GM23338 (cell line): ENCODE measurements at regions not wholly inside any gene's neighbourhood (a gene's known extent, or its start where the extent isn't known, plus 50 kb on each side); places are given as distances from the start of the nearest gene placed in this dataset.
"Not testable (repeated sequence)": the region's sequence is repeated elsewhere in the genome, so short reads cannot be mapped to it uniquely, and the experiment has no call there.

Experiments used
- ATAC-seq: fragments of 200-7000 bp; cut with Tn5 transposase; 3 replicates; pipeline ENCODE4 v1.9.1; 2020
- DNase-seq: peaks from one replicate; pipeline ENCODE4 v3.0.0-alpha.2; 2015; ENCODE audit warnings: low spot score
- H2AFZ ChIP-seq: fragments of 200-600 bp; sonication (generic); 2 replicates; pipeline ENCODE4 v1.8.0; 2016; ENCODE audit warnings: antibody characterized with exemption, mild to moderate bottlenecking, moderate library complexity
- H3F3A ChIP-seq: fragments of 200-600 bp; sonication (generic); replicated peaks from 2 replicates; pipeline ENCODE4 v1.8.0; 2017; ENCODE audit warnings: antibody characterized with exemption, mixed run types, low read depth
- H3K27ac ChIP-seq: fragments of 200-600 bp; sonication (generic); 2 replicates; pipeline ENCODE4 v1.6.1; 2016; ENCODE audit warnings: low read depth
- H3K27me3 ChIP-seq: fragments of 200-600 bp; sonication (generic); 2 replicates; pipeline ENCODE4 v1.8.0; 2016; ENCODE audit warnings: mild to moderate bottlenecking, mixed run types, moderate library complexity; ENCODE audit not compliant: insufficient read depth
- H3K36me3 ChIP-seq: fragments of 200-600 bp; sonication (generic); 2 replicates; pipeline ENCODE4 v1.8.0; 2016; ENCODE audit warnings: mild to moderate bottlenecking; ENCODE audit not compliant: insufficient read depth
- H3K4me1 ChIP-seq: fragments of 200-600 bp; sonication (generic); 2 replicates; pipeline ENCODE4 v1.8.0; 2016; ENCODE audit warnings: mild to moderate bottlenecking, moderate library complexity; ENCODE audit not compliant: insufficient read depth
- H3K4me2 ChIP-seq: fragments of 200-600 bp; sonication (generic); 2 replicates; pipeline ENCODE4 v1.7.1; 2017; ENCODE audit warnings: mixed run types
- H3K4me3 ChIP-seq: fragments of 200-600 bp; sonication (generic); 2 replicates; pipeline ENCODE4 v1.6.1; 2016; ENCODE audit warnings: mixed run types
- H3K79me2 ChIP-seq: fragments of 200-600 bp; sonication (generic); replicated peaks from 2 replicates; pipeline ENCODE4 v1.8.0; 2017; ENCODE audit warnings: mild to moderate bottlenecking; ENCODE audit not compliant: insufficient read depth
- H3K9me2 ChIP-seq: fragments of 200-600 bp; sonication (generic); 2 replicates; pipeline ENCODE4 v1.8.0; 2017; ENCODE audit not compliant: insufficient read depth
- H4K20me1 ChIP-seq: fragments of 200-600 bp; sonication (generic); replicated peaks from 2 replicates; pipeline ENCODE4 v1.8.0; 2017; ENCODE audit warnings: mild to moderate bottlenecking; ENCODE audit not compliant: insufficient read depth
- H3K27ac Mint-ChIP-seq: 2 replicates; pipeline ENCODE4 v1.8.0; 2020; ENCODE audit warnings: inconsistent platforms, mild to moderate bottlenecking, moderate library complexity, mixed read lengths
- H3K27me3 Mint-ChIP-seq: 3 replicates; pipeline ENCODE4 v1.8.0; 2022; ENCODE audit warnings: low read depth, mild to moderate bottlenecking, moderate library complexity, mixed read lengths, inconsistent platforms; ENCODE audit not compliant: insufficient read depth, poor library complexity
- H3K36me3 Mint-ChIP-seq: 3 replicates; pipeline ENCODE4 v1.8.0; 2021; ENCODE audit warnings: low read depth, mild to moderate bottlenecking, inconsistent platforms, moderate library complexity, mixed read lengths
- H3K4me1 Mint-ChIP-seq: 3 replicates; pipeline ENCODE4 v1.8.0; 2020; ENCODE audit warnings: mild to moderate bottlenecking, inconsistent platforms, mixed read lengths
- H3K4me3 Mint-ChIP-seq: 3 replicates; pipeline ENCODE4 v1.8.0; 2021; ENCODE audit warnings: moderate library complexity, mild to moderate bottlenecking, inconsistent platforms, mixed read lengths
- H3K9me3 Mint-ChIP-seq: 3 replicates; pipeline ENCODE4 v1.8.0; 2020; ENCODE audit warnings: moderate library complexity, mild to moderate bottlenecking, inconsistent platforms, mixed read lengths
- CTCF ChIP-seq, 2 experiments: fragments of 200-600 bp in 1 of 2; sonication (generic) in 1 of 2; conservative IDR thresholded peaks; 2 replicates each; pipeline versions ENCODE4 v1.5.1 to v1.6.1; 2016 to 2017; ENCODE audit warnings: antibody characterized with exemption in 2 of 2, low read depth in 2 of 2, mild to moderate bottlenecking in 2 of 2, moderate library complexity in 1 of 2
- ETS1 ChIP-seq: IDR thresholded peaks from 2 replicates; pipeline ENCODE4 v1.6.1; 2016; ENCODE audit warnings: antibody characterized with exemption
- EZH2phosphoT487 ChIP-seq: fragments of 200-600 bp; sonication (generic); IDR thresholded peaks from one replicate; pipeline ENCODE4 v1.8.1; 2018; ENCODE audit warnings: antibody characterized with exemption; ENCODE audit not compliant: unreplicated experiment
- JUNB ChIP-seq: IDR thresholded peaks from one replicate; pipeline ENCODE4 v1.6.1; 2016; ENCODE audit warnings: antibody characterized with exemption; ENCODE audit not compliant: unreplicated experiment
- POLR2AphosphoS5 ChIP-seq: IDR thresholded peaks from 2 replicates; pipeline ENCODE4 v1.6.1; 2016; ENCODE audit warnings: antibody characterized with exemption, low read depth
- STAT1 ChIP-seq: IDR thresholded peaks from one replicate; pipeline ENCODE4 v1.6.1; 2016; ENCODE audit warnings: antibody characterized with exemption; ENCODE audit not compliant: unreplicated experiment
- ZNF114 ChIP-seq: fragments of 250-450 bp; sonication (Bioruptor Pico); IDR thresholded peaks from 2 replicates; pipeline ENCODE4 v1.5.0; 2020; ENCODE audit warnings: mild to moderate bottlenecking, moderate library complexity
- ZNF331 ChIP-seq: fragments of 250-450 bp; sonication (Bioruptor Pico); IDR thresholded peaks from 2 replicates; pipeline ENCODE4 v1.5.0; 2020; ENCODE audit warnings: low read depth, mild to moderate bottlenecking, moderate library complexity

- TF ChIP-seq CTCF (conservative IDR thresholded peaks at IDR 0.05; ENCODE audit: low read depth in 2 of 2) (no peak), ZNF331 (CRISPR knock-in tag) (no peak), STAT1 (no peak), EZH2phosphoT487 (no peak), ETS1 (no peak), ZNF114 (CRISPR knock-in tag) (no peak)
- Mint-ChIP-seq H3K36me3 (peaks cover 13% of the 10 kb centered on the region), H3K27ac (no peak overlapping the region), H3K9me3 (peaks cover 18% of the 10 kb centered on the region), H3K27me3 (no peaks in the 10 kb centered on the region), H3K4me3 (no peak overlapping the region), H3K4me1 (peaks cover 2% of the 10 kb centered on the region; the same call in 2 of the 3 replicates)
- no peak overlapping the region for H3K4me2 ChIP-seq
- no peaks in the 10 kb centered on the region for H4K20me1 ChIP-seq
- 0 out of 2 replicates have a peak overlapping the region, but pooled peaks have one; percentile 43 for H2AFZ ChIP-seq
- no peaks in the 10 kb centered on the region for H3K9me2 ChIP-seq
- no peaks in the 10 kb centered on the region for H3F3A ChIP-seq
- no peak for DNase-seq
- H3K4me1 ChIP-seq = no peaks in the 10 kb centered on the region; the same call in 1 of the 2 replicates
- 0 out of 2 replicates have a peak, but pooled peaks cover 5% of the 10 kb centered on the region for H3K36me3 ChIP-seq
- H3K27me3 ChIP-seq = no peaks in the 10 kb centered on the region
- no peak overlapping the region for H3K27ac ChIP-seq
- ATAC-seq = no peak
- H3K4me3 ChIP-seq = no peak overlapping the region
- no peaks in the 10 kb centered on the region for H3K79me2 ChIP-seq
These were observed 263.2 kb downstream of the GJA1 start for GRCh38 chr6:121698617-121699016.

GRCh38 chr6:121703129-121703528, 267.7 kb downstream of the GJA1 start:
- not testable (repeated sequence) for H3K27ac ChIP-seq, H3K36me3 ChIP-seq, H3K4me2 ChIP-seq, H3K4me3 ChIP-seq, H3K4me3 Mint-ChIP-seq, H3K4me1 ChIP-seq, H3F3A ChIP-seq, H3K27me3 Mint-ChIP-seq, ATAC-seq, H3K4me1 Mint-ChIP-seq, H4K20me1 ChIP-seq, H3K27me3 ChIP-seq, H3K79me2 ChIP-seq, H3K9me2 ChIP-seq, H3K27ac Mint-ChIP-seq, H2AFZ ChIP-seq, DNase-seq
- Mint-ChIP-seq H3K36me3 (peaks cover 19% of the 10 kb centered on the region), H3K9me3 (peaks cover 30% of the 10 kb centered on the region)

- Mint-ChIP-seq H3K9me3 (0 out of 3 replicates have a peak, but pooled peaks cover 3% of the 10 kb centered on the region), H3K27ac (0 out of 2 replicates have a peak overlapping the region, but pooled peaks have one; percentile 18), H3K4me1 (no peaks in the 10 kb centered on the region), H3K4me3 (no peak overlapping the region), H3K36me3 (no peaks in the 10 kb centered on the region), H3K27me3 (no peaks in the 10 kb centered on the region)
- H3K79me2 ChIP-seq = no peaks in the 10 kb centered on the region
- H3K9me2 ChIP-seq = 0 out of 2 replicates have a peak, but pooled peaks cover 2% of the 10 kb centered on the region
- no peaks in the 10 kb centered on the region for H3F3A ChIP-seq
- H2AFZ ChIP-seq = no peak overlapping the region
- no peaks in the 10 kb centered on the region for H4K20me1 ChIP-seq
- no peak overlapping the region for H3K27ac ChIP-seq
- no peaks in the 10 kb centered on the region for H3K27me3 ChIP-seq
- no peak overlapping the region for H3K4me3 ChIP-seq
- DNase-seq (no peak), ATAC-seq (no peak; the same call in 2 of the 3 replicates)
- H3K4me2 ChIP-seq = no peak overlapping the region
- H3K36me3 ChIP-seq = no peaks in the 10 kb centered on the region
- no peaks in the 10 kb centered on the region for H3K4me1 ChIP-seq
- TF ChIP-seq EZH2phosphoT487 = no peak
- no peak for TF ChIP-seq JUNB
- TF ChIP-seq ZNF331 (CRISPR knock-in tag) = no peak
- no peak for TF ChIP-seq POLR2AphosphoS5
These were observed 276.0 kb downstream of the GJA1 start for GRCh38 chr6:121711472-121711871.
